ENCODE measurements at regions not wholly inside any gene's neighbourhood (a gene's known extent, or its start where the extent isn't known, plus 50 kb on each side); places are given as distances from the start of the nearest gene placed in this dataset.

GRCh38 chr3:90180096-90180495, 1072.7 kb downstream of the EPHA3 start (continued):
- TF ChIP-seq ZBTB37 (CRISPR knock-in tag; IDR thresholded peaks at IDR 0.05): no peak
- no peak for TF ChIP-seq ZNF609 (CRISPR knock-in tag; IDR thresholded peaks at IDR 0.05; ENCODE audit: borderline replicate concordance)
- TF ChIP-seq ZNF616 (CRISPR knock-in tag; IDR thresholded peaks at IDR 0.05; ENCODE audit: low read depth): no peak
- TF ChIP-seq TIGD3 (CRISPR knock-in tag; IDR thresholded peaks at IDR 0.05; ENCODE audit: borderline replicate concordance): no peak
- no peak for TF ChIP-seq TCF12 (IDR thresholded peaks at IDR 0.05)
- TF ChIP-seq TCF12 (CRISPR knock-in tag; IDR thresholded peaks at IDR 0.05): no peak
- no peak for TF ChIP-seq NCOR1 (IDR thresholded peaks at IDR 0.05; ENCODE audit: borderline replicate concordance, low read length)
- no peak for TF ChIP-seq CENPBD1 (CRISPR knock-in tag; IDR thresholded peaks at IDR 0.05; ENCODE audit: borderline replicate concordance, low read depth)
- TF ChIP-seq NR2F6 (IDR thresholded peaks at IDR 0.05): no peak
- no peak for TF ChIP-seq NR2F6 (CRISPR knock-in tag; IDR thresholded peaks at IDR 0.05)
- no peak for TF ChIP-seq SETDB1 (CRISPR knock-in tag; IDR thresholded peaks at IDR 0.05; ENCODE audit: borderline replicate concordance)
- TF ChIP-seq NBN (conservative IDR thresholded peaks at IDR 0.05): no peak

Measured in HepG2 (cell line).